Stimulated activated CD8-positive, alpha-beta memory T cell treated with anti-CD3 and anti-CD28 coated beads, Interleukin-7, amount 100 ng/mL, for 4 hours (primary cell): ENCODE measurements at regions not wholly inside any gene's neighbourhood (a gene's known extent, or its start where the extent isn't known, plus 50 kb on each side); places are given as distances from the start of the nearest gene placed in this dataset.

ENCODE experiments used
- DNase-seq, 2 donors: peaks; one replicate each; pipeline ENCODE4 v3.0.0-alpha.2; 2020; ENCODE audit warnings: low read depth in 2 of 2

DNA sequence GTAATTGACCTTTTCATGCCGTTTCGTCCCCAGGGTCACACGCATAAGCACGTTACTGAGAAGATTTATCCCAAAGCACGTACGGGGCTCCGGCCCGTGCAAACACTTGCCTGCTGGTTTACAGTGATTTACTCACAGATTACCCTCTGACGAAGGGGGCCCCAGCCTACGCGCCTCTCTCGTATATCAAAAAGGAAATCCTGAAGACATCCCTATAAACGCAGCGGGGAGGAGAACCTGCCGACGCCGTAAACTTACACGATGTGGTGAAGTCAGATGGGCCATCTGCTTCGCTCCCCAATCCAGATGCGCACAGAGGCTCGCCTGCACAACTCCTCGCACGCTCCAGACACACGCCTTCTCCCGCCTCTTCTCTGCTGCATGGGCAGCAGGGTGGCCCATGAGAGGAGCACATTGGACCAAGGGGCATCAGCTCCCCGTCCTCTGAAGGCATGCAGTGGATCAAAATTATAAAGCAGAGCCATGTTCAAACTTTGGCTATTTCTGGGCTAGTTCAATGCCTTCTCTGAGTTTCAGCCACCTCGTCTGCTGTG lies 123.6 kb downstream of the MN1 start:
- no peak for DNase-seq

DNA sequence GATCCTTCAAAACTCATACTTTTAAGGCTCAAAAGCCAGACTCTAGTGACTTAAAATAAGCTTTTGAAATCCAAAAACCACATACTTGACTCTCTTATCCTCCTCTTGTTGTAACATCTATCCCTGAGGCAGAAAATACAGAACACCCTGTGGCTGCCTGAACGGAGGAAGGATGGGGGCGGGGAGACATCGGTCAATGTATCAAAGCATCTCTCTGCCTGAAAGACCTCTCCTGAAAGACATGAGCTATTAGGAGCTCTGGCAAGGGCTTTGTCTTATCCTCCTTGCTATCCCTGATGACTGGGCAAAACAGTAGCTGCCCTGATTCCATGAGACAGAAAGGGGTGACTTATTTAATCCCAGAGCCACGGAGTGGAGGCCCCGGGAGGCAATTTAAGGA lies 122.4 kb downstream of the MN1 start:
- no peak for DNase-seq

GRCh38 chr22:27679693-27680488 lies 121.7 kb downstream of the MN1 start:
- no peak for DNase-seq

- no peak for DNase-seq
Observed at GRCh38 chr22:27680636-27681035, 120.9 kb downstream of the MN1 start.

DNA sequence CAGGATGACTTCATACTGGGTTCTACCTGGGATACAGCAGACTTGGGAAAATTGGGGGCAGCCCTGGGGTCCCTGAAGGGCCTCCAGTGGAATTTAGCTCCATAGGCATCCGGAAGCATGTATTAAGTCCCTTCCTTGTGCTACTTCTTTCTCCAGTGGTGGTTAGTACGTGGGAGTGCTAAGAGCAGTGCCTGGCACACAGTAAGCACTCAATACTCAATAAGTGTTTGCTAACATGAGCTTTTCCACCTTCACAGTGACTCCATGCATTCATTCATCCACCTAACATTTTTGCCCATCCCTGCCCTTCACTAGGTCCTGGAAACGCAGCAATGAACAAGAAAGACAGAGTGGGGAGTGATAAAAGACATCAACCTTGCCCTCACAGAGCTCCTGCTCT lies 120.5 kb downstream of the MN1 start:
- no peak for DNase-seq

DNA sequence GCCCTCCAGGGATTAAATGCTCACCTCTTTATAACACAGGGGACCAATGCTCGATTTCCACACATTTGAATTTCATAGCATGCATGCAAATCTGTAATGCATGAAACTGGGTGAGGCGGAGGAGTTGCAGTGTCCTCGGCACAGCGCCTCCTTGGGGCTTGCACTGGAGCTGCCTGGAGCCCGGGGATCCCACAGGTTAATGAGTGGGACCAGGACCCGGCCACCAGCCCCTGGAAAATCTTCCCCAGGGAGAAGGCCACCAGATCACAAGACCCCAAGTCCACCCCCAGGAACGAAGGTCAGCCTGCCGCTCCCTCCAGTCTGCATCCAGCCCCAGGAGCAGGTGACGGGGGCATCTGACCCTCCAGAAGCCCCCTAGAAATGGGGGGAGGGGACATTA lies 119.1 kb downstream of the MN1 start:
- no peak for DNase-seq

DNA sequence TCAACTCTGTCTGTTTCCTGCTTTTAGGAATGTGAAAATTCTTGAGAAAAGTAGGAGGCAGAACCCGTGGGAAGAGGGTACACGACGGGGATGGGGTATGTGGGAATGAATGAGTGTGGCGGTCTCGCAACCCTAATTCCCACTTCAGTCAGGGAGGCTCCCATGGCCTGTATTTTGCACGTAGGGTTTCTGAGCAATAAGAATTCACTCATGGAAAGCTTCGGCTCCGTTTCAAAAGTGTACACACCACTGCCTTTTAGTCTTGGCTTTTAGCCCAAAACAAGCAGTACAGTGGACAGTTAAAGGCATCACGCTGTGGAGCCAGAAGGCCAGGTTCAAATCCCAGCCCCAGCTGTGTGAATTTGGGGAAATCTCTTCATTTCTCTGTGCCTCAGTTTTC lies 116.7 kb downstream of the MN1 start:
- DNase-seq: no peak

- no peak for DNase-seq
Observed at GRCh38 chr22:27685515-27685914, 116.0 kb downstream of the MN1 start.

DNA sequence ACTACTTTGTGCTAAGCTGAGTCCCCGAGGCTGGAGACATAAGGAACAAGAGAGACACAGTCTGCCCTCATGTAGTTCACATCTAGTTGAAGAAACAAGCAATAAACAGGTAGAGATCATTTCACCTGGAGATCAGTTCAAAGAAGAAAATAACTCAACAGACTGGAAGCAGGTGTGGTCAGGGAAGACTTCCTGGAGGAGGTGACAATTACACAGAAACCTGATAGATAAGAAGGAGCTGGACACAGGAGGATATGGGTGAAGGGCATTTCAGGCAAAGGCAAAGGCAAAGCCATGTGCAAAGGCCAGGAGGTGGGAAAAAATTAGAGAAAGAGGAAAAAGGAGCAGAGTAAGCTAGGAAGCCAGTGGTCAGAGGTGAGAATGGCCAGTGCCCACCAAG lies 115.6 kb downstream of the MN1 start:
- DNase-seq: no peak

DNA sequence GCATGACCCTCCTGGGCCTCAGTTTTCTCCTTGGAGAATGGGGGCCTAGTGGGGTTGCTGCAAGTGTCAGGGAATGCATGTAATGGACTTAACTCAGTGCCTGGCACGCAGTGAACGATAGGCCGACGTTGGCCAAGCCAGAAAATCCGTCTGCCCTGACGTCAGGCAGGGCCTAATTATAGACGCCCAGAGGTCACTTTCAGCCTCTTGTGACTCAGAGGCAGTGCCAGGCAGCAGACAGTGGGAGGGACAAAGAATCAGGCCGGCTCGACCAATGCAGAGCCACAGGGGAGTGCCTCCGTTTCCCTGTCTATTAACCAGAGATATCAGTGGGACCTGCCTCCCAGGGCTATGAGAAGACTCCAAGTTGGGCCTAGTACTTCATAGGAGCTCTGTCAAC lies 115.0 kb downstream of the MN1 start:
- DNase-seq: no peak

DNA sequence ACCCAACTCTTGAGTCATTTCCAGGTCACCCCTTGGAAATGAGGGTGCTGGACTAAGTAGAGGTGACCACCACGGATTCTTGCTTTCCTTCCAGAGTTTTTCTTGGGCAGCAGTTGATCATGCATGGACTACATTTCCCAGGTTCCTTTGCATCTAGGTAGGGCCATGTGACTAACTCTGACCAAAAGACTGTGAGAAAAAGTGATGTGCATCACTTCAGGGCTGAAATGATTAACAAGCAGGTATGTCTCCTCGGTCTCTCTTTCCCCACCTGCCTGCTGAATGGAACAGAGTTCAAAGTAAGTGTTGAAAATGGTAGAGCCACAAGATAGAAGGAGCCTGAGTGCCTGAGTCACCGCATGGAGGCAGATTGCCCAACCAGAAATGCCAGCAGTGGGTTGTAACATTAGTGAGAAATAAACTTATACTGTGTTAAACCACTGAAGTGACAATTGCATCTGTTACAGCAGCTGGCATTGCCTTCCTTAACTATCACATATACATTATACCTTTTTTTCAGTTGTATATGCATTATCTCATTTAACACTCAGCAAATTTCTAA lies 113.5 kb downstream of the MN1 start:
- DNase-seq: no peak

GRCh38 chr22:27689664-27690063 lies 111.9 kb downstream of the MN1 start:
- DNase-seq: no peak

GRCh38 chr22:27690599-27690998 lies 111.0 kb downstream of the MN1 start:
- no peak for DNase-seq

GRCh38 chr22:27692243-27692642 lies 109.3 kb downstream of the MN1 start:
- DNase-seq: no peak

- no peak for DNase-seq
Observed at GRCh38 chr22:27695925-27696324, 105.6 kb downstream of the MN1 start.

- DNase-seq: no peak
Observed at GRCh38 chr22:27697888-27698287, 103.7 kb downstream of the MN1 start.
